Psoas muscle (tissue), 7 donors: ENCODE measurements at regions not wholly inside any gene's neighbourhood (a gene's known extent, or its start where the extent isn't known, plus 50 kb on each side); places are given as distances from the start of the nearest gene placed in this dataset.

Experiments
- ATAC-seq, 4 donors: fragments of 200-7000 bp; cut with Tn5 transposase; one replicate each; pipeline ENCODE4 v1.9.1; 2020; ENCODE audit warnings: moderate library complexity in 3 of 4, mild to moderate bottlenecking in 2 of 4
- DNase-seq, 2 donors: peaks; one replicate each; pipeline ENCODE4 v3.0.0-alpha.2; 2020
- H3K27ac ChIP-seq: fragments of 200-600 bp; one replicate; pipeline ENCODE4 v1.8.0; 2022
- H3K27me3 ChIP-seq, 3 donors: fragments of 200-600 bp in 1 of 3; one replicate each; pipeline versions ENCODE4 v1.6.1 to v1.8.0; 2013 to 2022; ENCODE audit warnings: low read length in 2 of 3, mild to moderate bottlenecking in 2 of 3, moderate library complexity in 1 of 3; ENCODE audit not compliant: insufficient read depth in 3 of 3
- H3K36me3 ChIP-seq, 2 donors: fragments of 200-600 bp in 1 of 2; one replicate each; pipeline versions ENCODE4 v1.6.1 to v1.8.0; 2013 to 2022; ENCODE audit warnings: low read depth in 1 of 2, mild to moderate bottlenecking in 1 of 2, moderate library complexity in 1 of 2; ENCODE audit not compliant: insufficient read depth in 1 of 2
- H3K4me1 ChIP-seq: fragments of 200-600 bp; one replicate; pipeline ENCODE4 v1.8.0; 2022
- H3K4me3 ChIP-seq: fragments of 200-600 bp; one replicate; pipeline ENCODE4 v1.8.0; 2022; ENCODE audit warnings: mild to moderate bottlenecking
- H3K9me3 ChIP-seq: fragments of 200-600 bp; one replicate; pipeline ENCODE4 v1.8.0; 2022
- CTCF ChIP-seq: fragments of 200-600 bp; IDR thresholded peaks from one replicate; pipeline ENCODE4 v1.8.0; 2022; ENCODE audit warnings: antibody characterized with exemption
- WGBS, 3 donors: extraction: QIAGEN DNeasy Blood & Tissue Kit; methylation state at CpG; one replicate each; pipeline versions ENCODE4 v1.1.6 to v1.1.7; 2013; 5-methylcytosine and 5-hydroxymethylcytosine counted together
- intact Hi-C, 2 donors: fragments of 100-400 bp; cut with DNase I; formaldehyde crosslinking; loops; one replicate each; pipeline versions ENCODE4 v1.11.0 to v1.14.2; 2022
- donor health status: healthy with polysubstance abuse.
- donor health status: DM: no; HTN: no; CAD: no; lungs with moderate emphysema.
- donor health status: Bipolar disorder and iron deficiency.
- donor health status: healthy.
- donor health status: DM: yes; HTN: yes; CAD: no.
- donor health status: DM: no; HTN: no; CAD: no.
- donor health status: DM: yes; HTN: yes; CAD: no.

DNA sequence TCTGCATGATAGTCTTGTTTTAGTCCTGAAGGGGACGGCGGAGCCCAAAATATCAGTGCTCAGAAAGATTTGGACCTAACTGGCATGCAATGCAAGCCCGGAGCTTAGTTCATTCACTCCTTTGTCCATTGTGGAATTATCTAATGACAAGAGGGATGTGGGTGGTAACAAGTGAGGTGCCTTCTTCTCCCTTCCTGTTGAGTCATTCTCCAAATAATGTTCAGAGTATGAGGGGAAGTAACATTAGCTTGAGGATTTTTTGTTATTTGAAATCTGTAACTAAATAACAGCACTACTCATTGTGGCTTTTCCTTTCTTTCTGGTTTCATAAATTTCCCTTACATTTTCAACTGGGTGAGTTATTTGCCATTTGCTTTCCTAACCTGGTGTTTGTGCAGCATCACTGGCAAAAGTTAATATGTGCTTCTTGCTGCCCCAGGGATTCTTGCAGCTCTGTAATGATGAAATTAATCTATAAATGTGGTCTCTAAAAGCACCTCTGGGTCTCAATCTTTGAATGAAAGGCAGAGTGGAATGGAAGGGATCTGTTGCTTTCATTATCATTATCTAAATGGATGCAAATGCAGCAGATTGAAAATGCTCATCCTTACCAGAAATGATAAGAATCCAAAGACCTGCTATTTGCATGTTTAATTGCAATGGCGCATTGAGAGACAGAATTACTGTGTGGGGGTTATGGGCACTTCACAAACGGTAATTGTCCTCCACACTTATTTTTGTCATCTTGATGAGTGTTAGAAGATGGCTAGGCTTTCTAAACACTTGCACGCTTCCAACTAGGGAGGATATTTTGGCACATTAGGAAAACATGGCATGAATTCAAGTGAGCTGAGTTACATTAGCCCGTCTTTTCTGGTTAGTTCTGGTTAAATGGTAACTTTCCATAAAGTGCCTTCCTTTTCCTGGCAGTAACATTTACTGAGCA, 89.9 kb upstream of the MITF start:
- DNase-seq (no peak), ATAC-seq (no peak)
- no peaks in the 10 kb centered on the region for H3K36me3 ChIP-seq
- no peak overlapping the region for H3K4me3 ChIP-seq
- 38 to 48% (median 45%) methylated on average over 7 of the region's 7 CpGs for WGBS, 3 donors
- H3K9me3 ChIP-seq: no peaks in the 10 kb centered on the region
- intact Hi-C loops: no loop called here
- H3K4me1 ChIP-seq: no peaks in the 10 kb centered on the region
- peaks cover 0 to 9% (median 0%) of the 10 kb centered on the region in 3 donors for H3K27me3 ChIP-seq
- no peak for TF ChIP-seq CTCF
- H3K27ac ChIP-seq: no peak overlapping the region

DNA sequence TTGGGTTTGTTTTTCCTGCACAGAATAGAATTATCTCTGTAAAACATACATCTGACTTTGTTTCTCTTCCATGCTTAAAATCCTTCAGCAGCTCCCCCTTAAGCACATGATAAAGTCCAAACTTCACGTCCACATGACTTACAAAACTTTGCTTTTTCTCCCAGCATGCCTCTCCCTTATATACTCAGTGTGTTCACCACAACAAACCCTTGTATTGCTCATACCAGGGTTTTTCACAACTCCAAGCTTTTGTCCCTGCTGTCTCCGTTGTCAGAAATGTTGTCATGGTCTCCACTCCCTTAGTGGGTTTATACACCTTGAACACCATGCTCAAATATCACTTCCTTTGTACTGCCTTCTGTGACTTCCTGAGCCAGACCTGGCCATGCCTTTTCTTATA, 91.1 kb upstream of the MITF start:
- ATAC-seq (no peak), DNase-seq (no peak)
- H3K4me1 ChIP-seq: no peaks in the 10 kb centered on the region
- 61 to 87% (median 81%) methylated on average over 2 of the region's 2 CpGs for WGBS, 3 donors
- H3K9me3 ChIP-seq: no peaks in the 10 kb centered on the region
- TF ChIP-seq CTCF: no peak
- no peak overlapping the region for H3K4me3 ChIP-seq
- peaks cover 0 to 9% (median 0%) of the 10 kb centered on the region in 3 donors for H3K27me3 ChIP-seq
- no peak overlapping the region for H3K27ac ChIP-seq
- intact Hi-C loops: no loop called here
- H3K36me3 ChIP-seq: no peaks in the 10 kb centered on the region

- Histone ChIP-seq H3K27me3 (peaks cover 0 to 9% (median 0%) of the 10 kb centered on the region in 3 donors), H3K4me3 (no peak overlapping the region), H3K27ac (no peak overlapping the region), H3K9me3 (no peaks in the 10 kb centered on the region), H3K36me3 (no peaks in the 10 kb centered on the region), H3K4me1 (no peaks in the 10 kb centered on the region)
- no peak for TF ChIP-seq CTCF
- intact Hi-C loops: no loop called here
- WGBS, 3 donors: 43 to 52% (median 47%) methylated on average over 3 of the region's 3 CpGs
- DNase-seq (no peak), ATAC-seq (no peak)
Measured at GRCh38 chr3:69647511-69648110, 91.7 kb upstream of the MITF start.

DNA sequence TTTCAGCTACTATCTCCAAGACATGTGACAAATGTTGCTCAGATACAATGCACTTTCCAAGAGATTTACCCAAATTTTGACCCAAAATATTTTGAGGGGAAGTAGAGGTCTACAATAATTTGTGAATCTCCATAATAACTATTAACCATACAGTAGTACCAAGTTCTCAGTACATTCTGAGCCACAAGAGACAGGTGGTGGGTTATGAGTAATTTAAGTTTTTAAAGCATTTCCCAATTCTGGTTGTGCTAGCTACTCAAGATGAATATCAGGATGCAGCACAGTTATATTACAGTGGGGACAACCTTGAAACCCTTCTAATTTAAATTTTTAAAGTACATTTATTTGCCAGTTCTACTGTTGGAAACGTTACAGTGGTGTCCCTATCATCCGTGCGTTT, 92.2 kb upstream of the MITF start:
- no peak for TF ChIP-seq CTCF
- no peak overlapping the region for H3K4me3 ChIP-seq
- ATAC-seq (no peak), DNase-seq (no peak)
- intact Hi-C loops: no loop called here
- no peak overlapping the region for H3K27ac ChIP-seq
- H3K9me3 ChIP-seq: no peaks in the 10 kb centered on the region
- H3K27me3 ChIP-seq: peaks cover 0 to 9% (median 0%) of the 10 kb centered on the region in 3 donors
- no peaks in the 10 kb centered on the region for H3K36me3 ChIP-seq
- H3K4me1 ChIP-seq: no peaks in the 10 kb centered on the region
- 64 to 70% (median 67%) methylated on average over 3 of the region's 3 CpGs for WGBS, 3 donors
